ENCODE measurements at regions not wholly inside any gene's neighbourhood (a gene's known extent, or its start where the extent isn't known, plus 50 kb on each side); places are given as distances from the start of the nearest gene placed in this dataset.

- Histone ChIP-seq H3K4me1 (ENCODE audit: control insufficient read depth, insufficient read depth, low read length) (no peaks in the 10 kb centered on the region), H3K36me3 (ENCODE audit: control insufficient read depth in 2 of 2, insufficient read depth in 1 of 2, low read length in 2 of 2) (no peaks in the 10 kb centered on the region), H3K9me3 (ENCODE audit: control insufficient read depth, insufficient read depth, low read depth, low read length) (no peaks in the 10 kb centered on the region), H3K27ac (ENCODE audit: extremely low read depth, low read depth, low read length) (no peak overlapping the region), H3K4me3 (ENCODE audit: low read depth, low read length) (no peak overlapping the region)
- no peak for TF ChIP-seq OVOL3 (tag by site-specific recombination; IDR thresholded peaks at IDR 0.05)
- TF ChIP-seq HOXC10 (CRISPR knock-in tag; IDR thresholded peaks at IDR 0.05), result no peak
- TF ChIP-seq ZNF223 (tag by site-specific recombination; IDR thresholded peaks at IDR 0.05), result no peak
- no peak for TF ChIP-seq ZNF677 (tag by site-specific recombination; IDR thresholded peaks at IDR 0.05)
- TF ChIP-seq ZNF350 (tag by site-specific recombination; IDR thresholded peaks at IDR 0.05), result no peak
- TF ChIP-seq, protein P1, sequence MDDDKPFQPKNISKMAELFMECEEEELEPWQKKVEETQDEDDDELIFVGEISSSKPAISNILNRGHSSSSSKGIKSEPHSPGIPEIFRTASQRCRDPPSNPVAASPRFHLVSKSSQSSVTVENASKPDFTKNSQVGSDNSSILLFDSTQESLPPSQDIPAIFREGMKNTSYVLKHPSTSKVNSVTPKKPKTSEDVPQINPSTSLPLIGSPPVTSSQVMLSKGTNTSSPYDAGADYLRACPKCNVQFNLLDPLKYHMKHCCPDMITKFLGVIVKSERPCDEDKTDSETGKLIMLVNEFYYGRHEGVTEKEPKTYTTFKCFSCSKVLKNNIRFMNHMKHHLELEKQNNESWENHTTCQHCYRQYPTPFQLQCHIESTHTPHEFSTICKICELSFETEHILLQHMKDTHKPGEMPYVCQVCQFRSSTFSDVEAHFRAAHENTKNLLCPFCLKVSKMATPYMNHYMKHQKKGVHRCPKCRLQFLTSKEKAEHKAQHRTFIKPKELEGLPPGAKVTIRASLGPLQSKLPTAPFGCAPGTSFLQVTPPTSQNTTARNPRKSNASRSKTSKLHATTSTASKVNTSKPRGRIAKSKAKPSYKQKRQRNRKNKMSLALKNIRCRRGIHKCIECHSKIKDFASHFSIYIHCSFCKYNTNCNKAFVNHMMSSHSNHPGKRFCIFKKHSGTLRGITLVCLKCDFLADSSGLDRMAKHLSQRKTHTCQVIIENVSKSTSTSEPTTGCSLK (tag by site-specific recombination; IDR thresholded peaks at IDR 0.05), result no peak
- no peak for TF ChIP-seq ZNF624 (tag by site-specific recombination; IDR thresholded peaks at IDR 0.05)
- no peak for TF ChIP-seq ZNF37A (tag by site-specific recombination; IDR thresholded peaks at IDR 0.05)
- TF ChIP-seq ZNF501 (tag by site-specific recombination; IDR thresholded peaks at IDR 0.05), result no peak
- TF ChIP-seq ZNF791 (tag by site-specific recombination; IDR thresholded peaks at IDR 0.05), result no peak
- no peak for TF ChIP-seq ZFHX2 (tag by site-specific recombination; conservative IDR thresholded peaks at IDR 0.05)
- no peak for TF ChIP-seq IKZF3 (tag by site-specific recombination; IDR thresholded peaks at IDR 0.05)
- no peak for TF ChIP-seq HOXD13 (CRISPR knock-in tag; IDR thresholded peaks at IDR 0.05; ENCODE audit: borderline replicate concordance)
- TF ChIP-seq ZNF10 (tag by site-specific recombination; IDR thresholded peaks at IDR 0.05), result no peak
- no peak for TF ChIP-seq ZNF248 (tag by site-specific recombination; IDR thresholded peaks at IDR 0.05)
- TF ChIP-seq ZNF510 (tag by site-specific recombination; IDR thresholded peaks at IDR 0.05; ENCODE audit: insufficient replicate concordance), result no peak
- no peak for TF ChIP-seq ZNF785 (tag by site-specific recombination; IDR thresholded peaks at IDR 0.05)
- CTCF ChIA-PET, result no interaction called here
- POLR2A ChIA-PET, result no interaction called here
Observed at GRCh38 chr12:87756111-87756510, 273.1 kb downstream of the C12orf50 start.

DNA sequence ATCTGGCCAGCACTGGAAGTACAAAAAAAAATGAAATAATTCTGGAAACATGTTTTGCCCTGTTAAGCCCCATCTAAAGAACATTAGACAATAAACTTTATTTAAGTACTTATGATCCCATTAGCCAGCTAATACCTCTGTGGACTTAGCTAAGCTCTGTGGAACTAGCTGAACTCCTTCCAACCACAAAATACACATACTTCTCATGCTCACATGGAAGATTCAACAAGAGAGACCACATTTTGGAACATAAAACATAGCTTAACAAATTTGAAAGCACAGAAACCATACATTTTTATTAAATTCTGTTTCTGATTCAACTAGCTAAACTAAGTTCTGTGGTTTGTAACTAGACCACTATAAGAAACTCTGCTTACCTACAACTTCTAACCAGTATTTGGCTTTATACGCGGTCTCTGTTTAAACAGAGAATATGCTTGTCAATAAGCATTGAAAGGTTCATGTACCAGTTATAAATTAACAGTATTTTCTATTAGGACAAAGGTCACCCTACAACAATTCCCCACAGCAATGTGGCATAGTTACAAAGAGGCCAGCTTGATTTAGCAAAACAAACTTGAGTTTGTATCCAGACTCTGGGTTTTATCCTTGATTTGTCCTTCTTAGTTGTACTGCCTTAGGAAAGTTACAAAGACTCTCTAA lies 300.1 kb downstream of the C12orf50 start:
- Histone ChIP-seq H3K4me1 (ENCODE audit: control insufficient read depth, insufficient read depth, low read length) (no peaks in the 10 kb centered on the region), H3K36me3 (ENCODE audit: control insufficient read depth in 2 of 2, insufficient read depth in 1 of 2, low read length in 2 of 2) (no peaks in the 10 kb centered on the region), H3K27ac (ENCODE audit: extremely low read depth, low read depth, low read length) (no peak overlapping the region), H3K9me3 (ENCODE audit: control insufficient read depth, insufficient read depth, low read depth, low read length) (no peaks in the 10 kb centered on the region), H3K4me3 (ENCODE audit: low read depth, low read length) (no peak overlapping the region)
- ChIA-PET CTCF (no interaction called here), POLR2A (no interaction called here)
- TF ChIP-seq ZNF529 (tag by site-specific recombination; IDR thresholded peaks at IDR 0.05; ENCODE audit: insufficient replicate concordance) (no peak), ZNF514 (tag by site-specific recombination; IDR thresholded peaks at IDR 0.05) (no peak), ZNF776 (tag by site-specific recombination; IDR thresholded peaks at IDR 0.05; ENCODE audit: borderline replicate concordance) (no peak)
- TF ChIP-seq, protein P1 (tag by site-specific recombination; IDR thresholded peaks at IDR 0.05), result no peak
